Heart left ventricle (tissue), 13 donors: ENCODE measurements at regions not wholly inside any gene's neighbourhood (a gene's known extent, or its start where the extent isn't known, plus 50 kb on each side); places are given as distances from the start of the nearest gene placed in this dataset.

Experiments
- CTCF ChIP-seq, 12 donors: fragments of 200-600 bp; sonication (generic) in 4 of 12; IDR thresholded peaks; one replicate each; pipeline versions ENCODE4 v1.5.0 to v1.8.0; 2018 to 2022; ENCODE audit warnings: antibody characterized with exemption in 12 of 12, mild to moderate bottlenecking in 5 of 12
- POLR2A ChIP-seq, 2 donors: fragments of 450-650 bp; IDR thresholded peaks; one replicate each; pipeline ENCODE4 v1.6.1; 2017; ENCODE audit warnings: antibody characterized with exemption in 2 of 2, mild to moderate bottlenecking in 2 of 2, moderate library complexity in 2 of 2
- donor health status: ischemic (EF 13 %, LVEDD 7.1; RV severe dilation, severe dysfunction).
- donor health status: DM: no; HTN: yes; CAD: no.
- donor health status: DM: no; HTN: no; CAD: no.
- donor health status: ischemic (EF 25% LVEDD 6.9; RV normal size, moderate dysfunction).
- donor health status: ischemic (EF 25% LVEDD 5.7; RV mildly dilated, moderate dysfunction).
- donor health status: ischemic (EF 35%, LVEDD 5.7; RV mildly dilated, moderate dysfunction).
- donor health status: nonischemic (EF 11% LVEDD 7.7; RV severe dilation, severe dysfunction).
- donor health status: DM: yes; HTN: yes; CAD: no.
- donor health status: PGD.
- donor health status: ischemic (EF 29% LVEDD 5.4; RV normal size, mild dysfunction).
- donor health status: nonischemic (EF 23%, LVEDD 6.1; RV moderate dilation, normal function).

GRCh38 chr13:90594681-90595080, 752.8 kb upstream of the MIR17HG start:
- TF ChIP-seq CTCF (IDR thresholded peaks at IDR 0.05) (no peak), POLR2A (IDR thresholded peaks at IDR 0.05) (no peak)
